Mucosa of descending colon (tissue), 3 donors: ENCODE measurements at regions not wholly inside any gene's neighbourhood (a gene's known extent, or its start where the extent isn't known, plus 50 kb on each side); places are given as distances from the start of the nearest gene placed in this dataset.

Source experiments
- ATAC-seq: fragments of 200-7000 bp; cut with Tn5 transposase; one replicate; pipeline ENCODE4 v1.9.1; 2020; ENCODE audit warnings: mild to moderate bottlenecking, moderate library complexity
- DNase-seq, 3 donors: peaks; one replicate each; pipeline ENCODE4 v3.0.0-alpha.2; 2020
- H3K36me3 ChIP-seq: fragments of 200-600 bp; one replicate; pipeline ENCODE4 v1.8.0; 2021; ENCODE audit warnings: low read depth, mild to moderate bottlenecking
- H3K4me1 ChIP-seq: fragments of 200-600 bp; one replicate; pipeline ENCODE4 v1.8.0; 2021; ENCODE audit warnings: low read depth, mild to moderate bottlenecking
- H3K4me3 ChIP-seq: fragments of 200-600 bp; one replicate; pipeline ENCODE4 v1.8.0; 2021; ENCODE audit warnings: mild to moderate bottlenecking
- H3K9me3 ChIP-seq: fragments of 200-600 bp; one replicate; pipeline ENCODE4 v1.8.0; 2021; ENCODE audit warnings: mild to moderate bottlenecking
- CTCF ChIP-seq: fragments of 200-600 bp; IDR thresholded peaks from one replicate; pipeline ENCODE4 v1.8.0; 2022; ENCODE audit warnings: antibody characterized with exemption, mild to moderate bottlenecking
- intact Hi-C, 2 donors: fragments of 100-400 bp; cut with DNase I in 1 of 2; cut with micrococcal nuclease in 1 of 2; formaldehyde crosslinking; loops; one replicate each; pipeline versions ENCODE4 v1.11.0 to v1.11.1; 2022; cut with DNase I, micrococcal nuclease
- donor health status: DM: no; HTN: no; CAD: no; lungs with moderate emphysema.
- donor health status: DM: no; HTN: no; CAD: no.
- donor health status: DM: no; HTN: yes; CAD: no.

- H3K9me3 ChIP-seq = no peaks in the 10 kb centered on the region
- H3K4me1 ChIP-seq = no peaks in the 10 kb centered on the region
- intact Hi-C loops = no loop called here
- no peak overlapping the region for H3K4me3 ChIP-seq
- ATAC-seq (no peak), DNase-seq (no peak)
- H3K36me3 ChIP-seq = no peaks in the 10 kb centered on the region
- no peak for TF ChIP-seq CTCF
Observed at GRCh38 chr1:81617308-81617967, 183.3 kb upstream of the ADGRL2 start.

DNA sequence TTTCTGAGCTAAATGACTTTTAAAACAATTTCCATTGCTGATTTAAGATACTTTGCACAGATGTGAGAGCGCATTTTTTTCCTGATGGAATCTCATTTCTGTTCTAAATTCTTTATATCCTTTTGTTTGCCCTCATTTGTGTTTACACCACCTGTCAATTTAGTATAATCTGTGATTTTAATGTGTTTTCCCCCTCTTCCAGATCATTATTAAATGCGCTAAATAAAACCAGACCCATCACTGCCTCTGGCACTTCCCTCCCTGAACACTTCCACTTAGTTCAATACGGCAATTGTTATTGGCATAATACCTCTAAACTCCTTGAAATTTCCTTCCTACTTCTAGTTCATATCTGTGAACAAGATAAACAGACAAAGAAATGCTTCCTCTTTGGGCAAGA is 186.9 kb upstream of the ADGRL2 start:
- H3K9me3 ChIP-seq = no peaks in the 10 kb centered on the region
- intact Hi-C loops = no loop called here
- ATAC-seq (no peak), DNase-seq (no peak)
- H3K36me3 ChIP-seq = no peaks in the 10 kb centered on the region
- H3K4me3 ChIP-seq = no peak overlapping the region
- no peaks in the 10 kb centered on the region for H3K4me1 ChIP-seq
- no peak for TF ChIP-seq CTCF

GRCh38 chr1:81607924-81608323 is 192.8 kb upstream of the ADGRL2 start:
- intact Hi-C loops = no loop called here
- Histone ChIP-seq H3K4me1 (no peaks in the 10 kb centered on the region), H3K4me3 (no peak overlapping the region), H3K36me3 (no peaks in the 10 kb centered on the region), H3K9me3 (no peaks in the 10 kb centered on the region)
- ATAC-seq (no peak), DNase-seq (no peak)
- TF ChIP-seq CTCF = no peak

DNA sequence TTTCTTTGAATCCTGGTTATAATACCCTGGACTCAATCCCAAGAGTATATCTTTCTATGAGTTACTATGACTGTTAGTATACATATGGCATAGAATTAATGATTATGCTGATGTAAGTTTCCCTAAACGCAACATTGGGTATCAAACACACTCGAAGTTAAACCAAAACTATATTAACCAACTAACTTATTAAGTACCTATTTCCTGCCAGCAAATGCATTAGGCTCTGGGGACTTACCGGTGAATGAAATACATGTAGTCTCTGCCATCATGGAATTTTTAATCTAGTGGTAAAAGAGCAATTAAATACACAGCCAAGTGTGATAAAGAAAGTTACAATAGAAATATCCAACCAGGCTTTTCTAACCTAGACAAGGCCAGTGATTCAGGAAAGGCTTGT is 193.6 kb upstream of the ADGRL2 start:
- DNase-seq (no peak), ATAC-seq (no peak)
- no peaks in the 10 kb centered on the region for H3K4me1 ChIP-seq
- TF ChIP-seq CTCF = no peak
- no peaks in the 10 kb centered on the region for H3K9me3 ChIP-seq
- no peaks in the 10 kb centered on the region for H3K36me3 ChIP-seq
- no peak overlapping the region for H3K4me3 ChIP-seq
- intact Hi-C loops = no loop called here

- no peak for TF ChIP-seq CTCF
- no peaks in the 10 kb centered on the region for H3K9me3 ChIP-seq
- DNase-seq = no peak
- ATAC-seq = no peak
- no peaks in the 10 kb centered on the region for H3K4me1 ChIP-seq
- H3K36me3 ChIP-seq = no peaks in the 10 kb centered on the region
- no peak overlapping the region for H3K4me3 ChIP-seq
- intact Hi-C loops = no loop called here
Observed at GRCh38 chr1:81606656-81607055, 194.1 kb upstream of the ADGRL2 start.

DNA sequence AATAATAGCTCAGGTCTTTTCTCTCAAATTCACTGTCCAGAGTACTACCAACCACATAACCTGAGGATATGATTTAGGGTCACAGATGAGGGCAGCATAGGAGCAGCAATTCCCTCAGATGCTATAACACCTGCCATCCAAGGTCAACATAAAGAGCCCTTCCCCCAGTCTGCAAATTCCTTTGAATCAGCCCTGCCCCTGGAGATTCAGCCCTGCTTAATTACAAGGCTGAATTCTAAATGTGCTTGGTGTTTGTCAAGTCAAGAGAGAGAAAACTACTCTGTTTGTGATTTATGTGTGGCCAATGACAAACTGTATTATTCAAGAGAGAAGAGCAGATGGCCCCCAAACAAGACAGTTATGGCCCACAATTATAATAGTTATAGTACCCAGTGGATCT is 195.7 kb upstream of the ADGRL2 start:
- no peaks in the 10 kb centered on the region for H3K4me1 ChIP-seq
- no peak for TF ChIP-seq CTCF
- intact Hi-C loops = no loop called here
- ATAC-seq (no peak), DNase-seq (no peak)
- no peaks in the 10 kb centered on the region for H3K36me3 ChIP-seq
- no peak overlapping the region for H3K4me3 ChIP-seq
- H3K9me3 ChIP-seq = no peaks in the 10 kb centered on the region
